Adipocyte (in vitro differentiated cells): ENCODE measurements at regions not wholly inside any gene's neighbourhood (a gene's known extent, or its start where the extent isn't known, plus 50 kb on each side); places are given as distances from the start of the nearest gene placed in this dataset.
"Not testable (repeated sequence)": the region's sequence is repeated elsewhere in the genome, so short reads cannot be mapped to it uniquely, and the experiment has no call there.

Experiments
- DNase-seq: peaks from one replicate; pipeline ENCODE4 v3.0.0-alpha.2; 2015; ENCODE audit warnings: low read depth
- H3K27me3 ChIP-seq: replicated peaks from 2 replicates; pipeline ENCODE4 v1.7.0; 2013; ENCODE audit warnings: mild to moderate bottlenecking, low read length, moderate library complexity; ENCODE audit not compliant: control insufficient read depth, insufficient read depth
- H3K36me3 ChIP-seq: 2 replicates; pipeline ENCODE4 v1.7.0; 2013; ENCODE audit warnings: low read length, mild to moderate bottlenecking, moderate library complexity; ENCODE audit not compliant: control insufficient read depth, insufficient read depth, severe bottlenecking
- H3K4me1 ChIP-seq: 2 replicates; pipeline ENCODE4 v1.7.0; 2013; ENCODE audit warnings: mild to moderate bottlenecking, low read length, moderate library complexity; ENCODE audit not compliant: control insufficient read depth, insufficient read depth
- H3K4me3 ChIP-seq: 2 replicates; pipeline ENCODE4 v1.7.0; 2013; ENCODE audit warnings: mild to moderate bottlenecking, low read length, moderate library complexity
- H3K9ac ChIP-seq: 2 replicates; pipeline ENCODE4 v1.7.0; 2013; ENCODE audit warnings: mild to moderate bottlenecking, low read length, moderate library complexity
- H3K9me3 ChIP-seq: 2 replicates; pipeline ENCODE4 v1.7.0; 2013; ENCODE audit warnings: mild to moderate bottlenecking, low read length, moderate library complexity; ENCODE audit not compliant: control insufficient read depth

- not testable (repeated sequence) for H3K27me3 ChIP-seq, H3K9me3 ChIP-seq, H3K36me3 ChIP-seq, DNase-seq, H3K9ac ChIP-seq, H3K4me3 ChIP-seq, H3K4me1 ChIP-seq
Observed at GRCh38 chr15:44817797-44818196, 81.5 kb downstream of the TRIM69 start.

GRCh38 chr15:44819331-44819987 lies 83.1 kb downstream of the TRIM69 start:
- H3K4me3 ChIP-seq, H3K9me3 ChIP-seq, H3K4me1 ChIP-seq, DNase-seq, H3K27me3 ChIP-seq, H3K9ac ChIP-seq, H3K36me3 ChIP-seq: not testable (repeated sequence)

- not testable (repeated sequence) for H3K4me3 ChIP-seq, DNase-seq, H3K36me3 ChIP-seq, H3K9ac ChIP-seq, H3K27me3 ChIP-seq, H3K9me3 ChIP-seq, H3K4me1 ChIP-seq
Observed at GRCh38 chr15:44820535-44820934, 84.2 kb downstream of the TRIM69 start.

- not testable (repeated sequence) for H3K9ac ChIP-seq, DNase-seq, H3K4me3 ChIP-seq, H3K36me3 ChIP-seq, H3K27me3 ChIP-seq, H3K4me1 ChIP-seq, H3K9me3 ChIP-seq
Observed at GRCh38 chr15:44820967-44821366, 84.6 kb downstream of the TRIM69 start.

GRCh38 chr15:44824277-44825145 lies 88.2 kb downstream of the TRIM69 start:
- not testable (repeated sequence) for H3K4me3 ChIP-seq, H3K9ac ChIP-seq, DNase-seq, H3K9me3 ChIP-seq, H3K27me3 ChIP-seq, H3K36me3 ChIP-seq, H3K4me1 ChIP-seq

- not testable (repeated sequence) for H3K4me3 ChIP-seq, H3K27me3 ChIP-seq, H3K4me1 ChIP-seq, H3K9me3 ChIP-seq, DNase-seq, H3K9ac ChIP-seq, H3K36me3 ChIP-seq
Observed at GRCh38 chr15:44826583-44826982, 90.3 kb downstream of the TRIM69 start.

- H3K4me3 ChIP-seq, H3K4me1 ChIP-seq, H3K27me3 ChIP-seq, DNase-seq, H3K36me3 ChIP-seq, H3K9me3 ChIP-seq, H3K9ac ChIP-seq: not testable (repeated sequence)
Observed at GRCh38 chr15:44828229-44828914, 92.0 kb downstream of the TRIM69 start.

GRCh38 chr15:44829150-44829549 lies 92.8 kb downstream of the TRIM69 start:
- not testable (repeated sequence) for H3K27me3 ChIP-seq, H3K9me3 ChIP-seq, H3K9ac ChIP-seq, H3K4me3 ChIP-seq, H3K4me1 ChIP-seq, H3K36me3 ChIP-seq, DNase-seq

GRCh38 chr15:44830692-44831408 lies 94.5 kb downstream of the TRIM69 start:
- H3K27me3 ChIP-seq, H3K36me3 ChIP-seq, DNase-seq, H3K9me3 ChIP-seq, H3K4me3 ChIP-seq, H3K9ac ChIP-seq, H3K4me1 ChIP-seq: not testable (repeated sequence)

- DNase-seq, H3K36me3 ChIP-seq, H3K9ac ChIP-seq, H3K9me3 ChIP-seq, H3K27me3 ChIP-seq, H3K4me1 ChIP-seq, H3K4me3 ChIP-seq: not testable (repeated sequence)
Observed at GRCh38 chr15:44831409-44831741, 95.0 kb downstream of the TRIM69 start.

- not testable (repeated sequence) for DNase-seq, H3K27me3 ChIP-seq, H3K9me3 ChIP-seq, H3K9ac ChIP-seq, H3K4me3 ChIP-seq, H3K36me3 ChIP-seq, H3K4me1 ChIP-seq
Observed at GRCh38 chr15:44832133-44832532, 95.8 kb downstream of the TRIM69 start.
